Neural progenitor cell (in vitro differentiated cells): ENCODE measurements at regions not wholly inside any gene's neighbourhood (a gene's known extent, or its start where the extent isn't known, plus 50 kb on each side); places are given as distances from the start of the nearest gene placed in this dataset.

Experiments used
- EZH2 ChIP-seq: fragments of 200-600 bp; sonication (generic); IDR thresholded peaks from 2 replicates; pipeline ENCODE4 v1.6.1; 2017; ENCODE audit warnings: antibody characterized with exemption, mild to moderate bottlenecking, moderate library complexity
- TF ChIP-seq, protein P1 (sequence below): fragments of 200-600 bp; sonication (generic); IDR thresholded peaks from 2 replicates; pipeline ENCODE4 v1.5.1; 2017; ENCODE audit warnings: antibody characterized with exemption, mild to moderate bottlenecking

DNA sequence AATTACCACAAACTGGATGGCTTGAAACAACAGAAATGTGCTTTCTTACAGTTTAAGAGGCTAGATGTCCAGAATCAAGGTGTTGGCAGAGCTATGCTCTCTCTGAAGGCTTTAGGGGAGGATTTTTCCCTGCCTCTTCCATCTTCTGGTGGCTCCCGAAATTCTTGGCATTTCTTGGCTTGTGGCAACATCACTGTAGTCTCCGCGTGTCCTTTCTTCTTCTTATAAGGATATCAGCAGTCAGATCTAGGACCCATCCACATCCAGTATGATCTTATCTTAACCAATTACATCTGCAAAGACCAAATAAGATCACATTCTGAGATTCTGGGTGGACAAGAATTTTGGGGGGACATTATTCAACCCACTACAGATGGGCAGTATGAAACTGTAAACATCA lies 119.2 kb upstream of the PMFBP1 start:
- TF ChIP-seq, protein P1, sequence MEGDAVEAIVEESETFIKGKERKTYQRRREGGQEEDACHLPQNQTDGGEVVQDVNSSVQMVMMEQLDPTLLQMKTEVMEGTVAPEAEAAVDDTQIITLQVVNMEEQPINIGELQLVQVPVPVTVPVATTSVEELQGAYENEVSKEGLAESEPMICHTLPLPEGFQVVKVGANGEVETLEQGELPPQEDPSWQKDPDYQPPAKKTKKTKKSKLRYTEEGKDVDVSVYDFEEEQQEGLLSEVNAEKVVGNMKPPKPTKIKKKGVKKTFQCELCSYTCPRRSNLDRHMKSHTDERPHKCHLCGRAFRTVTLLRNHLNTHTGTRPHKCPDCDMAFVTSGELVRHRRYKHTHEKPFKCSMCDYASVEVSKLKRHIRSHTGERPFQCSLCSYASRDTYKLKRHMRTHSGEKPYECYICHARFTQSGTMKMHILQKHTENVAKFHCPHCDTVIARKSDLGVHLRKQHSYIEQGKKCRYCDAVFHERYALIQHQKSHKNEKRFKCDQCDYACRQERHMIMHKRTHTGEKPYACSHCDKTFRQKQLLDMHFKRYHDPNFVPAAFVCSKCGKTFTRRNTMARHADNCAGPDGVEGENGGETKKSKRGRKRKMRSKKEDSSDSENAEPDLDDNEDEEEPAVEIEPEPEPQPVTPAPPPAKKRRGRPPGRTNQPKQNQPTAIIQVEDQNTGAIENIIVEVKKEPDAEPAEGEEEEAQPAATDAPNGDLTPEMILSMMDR: no peak
- no peak for TF ChIP-seq EZH2
